ENCODE measurements at regions not wholly inside any gene's neighbourhood (a gene's known extent, or its start where the extent isn't known, plus 50 kb on each side); places are given as distances from the start of the nearest gene placed in this dataset.

DNA sequence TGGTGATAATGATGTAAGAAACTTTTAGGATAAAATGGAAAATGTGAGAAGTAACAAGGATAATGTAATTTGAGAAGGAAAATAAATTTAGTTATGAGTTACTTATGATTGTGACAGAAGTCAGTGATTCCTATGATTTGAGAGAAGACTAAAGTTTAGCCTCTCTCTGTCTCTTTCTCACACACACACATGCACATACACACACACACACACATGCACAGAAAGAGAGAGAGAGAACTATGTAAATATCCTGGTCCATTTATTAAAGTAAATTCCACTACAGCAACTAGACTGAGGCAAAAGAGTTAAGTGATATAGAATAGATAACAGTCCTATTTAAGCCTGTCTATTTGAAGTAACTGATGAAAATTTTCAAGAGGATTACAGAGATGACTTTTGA lies 375.2 kb downstream of the CD109 start:
- no peak for TF ChIP-seq POLR2A (IDR thresholded peaks at IDR 0.05; ENCODE audit: low read length)
- TF ChIP-seq GATA1 (IDR thresholded peaks at IDR 0.05; ENCODE audit: low read depth, low read length) = no peak

Data from erythroblast (primary cell).